PC-3 (cell line): ENCODE measurements at regions not wholly inside any gene's neighbourhood (a gene's known extent, or its start where the extent isn't known, plus 50 kb on each side); places are given as distances from the start of the nearest gene placed in this dataset.
A peak's percentile ranks its signal among the peaks of the same experiment; 100 is the strongest.

Experiments used
- ATAC-seq: fragments of 200-7000 bp; cut with Tn5 transposase; 2 replicates; pipeline ENCODE4 v1.9.1; 2020; ENCODE audit warnings: mild to moderate bottlenecking, moderate library complexity
- BruUV-seq: library from RNA; stranded (reverse); fragments of 400-500 nt; replicated peaks from 2 replicates; lab custom pipeline; 2021; lab: Mats Ljungman, UMichigan
- CTCF ChIA-PET: fragments of 300-600 bp; sonication (Branson Sonifier 250); formaldehyde crosslinking; loops from one replicate; lab custom pipeline; 2022; ENCODE audit warnings: antibody characterized with exemption; lab: Charles Lee
- POLR2A ChIA-PET: fragments of 300-600 bp; sonication (Branson Sonifier 250); formaldehyde crosslinking; loops from one replicate; lab custom pipeline; 2022; ENCODE audit warnings: antibody characterized with exemption; ENCODE audit not compliant: unreplicated experiment; lab: Charles Lee
- DNase-seq: peaks from one replicate; pipeline ENCODE4 v3.0.0-alpha.2; 2015
- H2AFZ ChIP-seq: fragments of 300-600 bp; sonication (generic); 2 replicates; pipeline ENCODE4 v1.6.0; 2016; ENCODE audit warnings: antibody characterized with exemption, low read length
- H3F3A ChIP-seq: fragments of 300-600 bp; sonication (generic); one replicate; pipeline ENCODE4 v1.6.0; 2017; ENCODE audit warnings: antibody characterized with exemption, low read length, control low read depth, mild to moderate bottlenecking; ENCODE audit not compliant: unreplicated experiment
- H3K27ac ChIP-seq: fragments of 300-600 bp; sonication (generic); 2 replicates; pipeline ENCODE4 v1.5.1; 2016; ENCODE audit warnings: mild to moderate bottlenecking, low read length
- H3K27me3 ChIP-seq: fragments of 300-600 bp; sonication (generic); 2 replicates; pipeline ENCODE4 v1.6.1; 2016; ENCODE audit warnings: low read length, mixed read lengths
- H3K36me3 ChIP-seq: fragments of 300-600 bp; sonication (generic); 2 replicates; pipeline ENCODE4 v1.6.1; 2016; ENCODE audit warnings: low read depth, mixed run types, low read length, mixed read lengths
- H3K4me1 ChIP-seq: fragments of 300-600 bp; sonication (generic); 2 replicates; pipeline ENCODE4 v1.5.1; 2016; ENCODE audit warnings: low read length; ENCODE audit not compliant: insufficient read depth
- H3K4me2 ChIP-seq: fragments of 300-600 bp; sonication (generic); 2 replicates; pipeline ENCODE4 v1.6.0; 2016; ENCODE audit warnings: low read length
- H3K4me3 ChIP-seq: fragments of 300-600 bp; sonication (generic); 2 replicates; pipeline ENCODE4 v1.5.1; 2016; ENCODE audit warnings: mild to moderate bottlenecking, low read length, mixed read lengths
- H3K79me2 ChIP-seq: fragments of 300-600 bp; sonication (generic); 2 replicates; pipeline ENCODE4 v1.6.1; 2017; ENCODE audit warnings: low read length, mixed read lengths
- H3K9ac ChIP-seq: fragments of 300-600 bp; sonication (generic); 2 replicates; pipeline ENCODE4 v1.6.0; 2016; ENCODE audit warnings: mild to moderate bottlenecking, low read length
- H3K9me2 ChIP-seq: fragments of 300-600 bp; sonication (generic); replicated peaks from 2 replicates; pipeline ENCODE4 v1.6.1; 2016; ENCODE audit warnings: mixed run types, low read length, mixed read lengths
- H3K9me3 ChIP-seq: fragments of 300-600 bp; sonication (generic); 2 replicates; pipeline ENCODE4 v1.6.1; 2016; ENCODE audit warnings: low read length, mixed read lengths
- H4K20me1 ChIP-seq: fragments of 300-600 bp; sonication (generic); 2 replicates; pipeline ENCODE4 v1.6.1; 2016; ENCODE audit warnings: low read length, mixed read lengths
- CTCF ChIP-seq: fragments of 300-600 bp; sonication (generic); conservative IDR thresholded peaks from 2 replicates; pipeline ENCODE4 v1.5.1; 2017; ENCODE audit warnings: antibody characterized with exemption, low read depth, mild to moderate bottlenecking, low read length
- EZH2 ChIP-seq: fragments of 300-600 bp; sonication (generic); IDR thresholded peaks from one replicate; pipeline ENCODE4 v1.6.1; 2017; ENCODE audit warnings: antibody characterized with exemption, mild to moderate bottlenecking, low read length; ENCODE audit not compliant: unreplicated experiment
- EZH2phosphoT487 ChIP-seq: fragments of 300-600 bp; sonication (generic); IDR thresholded peaks from 2 replicates; pipeline ENCODE4 v1.6.1; 2018; ENCODE audit warnings: mild to moderate bottlenecking, antibody characterized with exemption, low read length, borderline replicate concordance
- intact Hi-C: fragments of 100-400 bp; cut with micrococcal nuclease; formaldehyde crosslinking; loops from 2 replicates; pipeline ENCODE4 v1.9.0; 2023

- H3K9me2 ChIP-seq, result no peaks in the 10 kb centered on the region
- H3K9me3 ChIP-seq, result no peaks in the 10 kb centered on the region
- H3K36me3 ChIP-seq, result no peaks in the 10 kb centered on the region
- no peaks in the 10 kb centered on the region for H3K27me3 ChIP-seq
- H3K4me1 ChIP-seq, result no peaks in the 10 kb centered on the region
- H4K20me1 ChIP-seq, result no peaks in the 10 kb centered on the region
- intact Hi-C loops, result no loop called here
- no peaks in the 10 kb centered on the region for H3K79me2 ChIP-seq
- DNase-seq, result no peak
- H2AFZ ChIP-seq, result no peak overlapping the region
- H3F3A ChIP-seq, result no peaks in the 10 kb centered on the region
- no TSS peak for BruUV-seq
- H3K4me2 ChIP-seq, result no peak overlapping the region
- no peak overlapping the region for H3K27ac ChIP-seq
- no peak for ATAC-seq
- TF ChIP-seq EZH2phosphoT487, result no peak
- no peak for TF ChIP-seq EZH2
- TF ChIP-seq CTCF, result no peak
- no peak overlapping the region for H3K4me3 ChIP-seq
- POLR2A ChIA-PET, result interaction anchor here (0.6 kb wide), 1 partner anchor 13 kb away, joined by 9 read pairs; no protein-coding TSS in a partner anchor
- CTCF ChIA-PET, result no interaction called here
- no peak overlapping the region for H3K9ac ChIP-seq
Measured at GRCh38 chr7:152522571-152523067, 86.8 kb upstream of the KMT2C start.

GRCh38 chr7:152521420-152522337, 85.9 kb upstream of the KMT2C start:
- no peak overlapping the region for H2AFZ ChIP-seq
- peak; percentile 10 for DNase-seq
- H3F3A ChIP-seq, result no peaks in the 10 kb centered on the region
- no peaks in the 10 kb centered on the region for H3K9me2 ChIP-seq
- no peaks in the 10 kb centered on the region for H3K27me3 ChIP-seq
- no peaks in the 10 kb centered on the region for H3K36me3 ChIP-seq
- TF ChIP-seq EZH2phosphoT487 (no peak), EZH2 (no peak), CTCF (no peak)
- CTCF ChIA-PET, result no interaction called here
- no TSS peak for BruUV-seq
- no peaks in the 10 kb centered on the region for H3K4me1 ChIP-seq
- ATAC-seq, result peak; percentile 51
- H3K4me2 ChIP-seq, result no peak overlapping the region
- intact Hi-C loops, result no loop called here
- H3K9ac ChIP-seq, result no peak overlapping the region
- H4K20me1 ChIP-seq, result no peaks in the 10 kb centered on the region
- H3K4me3 ChIP-seq, result no peak overlapping the region
- POLR2A ChIA-PET, result no interaction called here
- H3K79me2 ChIP-seq, result no peaks in the 10 kb centered on the region
- no peaks in the 10 kb centered on the region for H3K9me3 ChIP-seq
- no peak overlapping the region for H3K27ac ChIP-seq

- ATAC-seq (no peak), DNase-seq (no peak)
- Histone ChIP-seq H3K27me3 (no peaks in the 10 kb centered on the region), H3K4me2 (no peak overlapping the region), H3K4me1 (no peaks in the 10 kb centered on the region), H3K9ac (no peak overlapping the region), H2AFZ (no peak overlapping the region), H3F3A (no peaks in the 10 kb centered on the region), H3K27ac (no peak overlapping the region), H3K79me2 (no peaks in the 10 kb centered on the region), H3K9me2 (no peaks in the 10 kb centered on the region), H3K36me3 (no peaks in the 10 kb centered on the region), H4K20me1 (no peaks in the 10 kb centered on the region), H3K9me3 (no peaks in the 10 kb centered on the region), H3K4me3 (no peak overlapping the region)
- CTCF ChIA-PET, result no interaction called here
- intact Hi-C loops, result no loop called here
- no TSS peak for BruUV-seq
- TF ChIP-seq EZH2 (no peak), CTCF (no peak), EZH2phosphoT487 (no peak)
- POLR2A ChIA-PET, result no interaction called here
Measured at GRCh38 chr7:152520861-152521302, 85.1 kb upstream of the KMT2C start.
